Mesenteric fat pad (tissue), 1 donor: ENCODE measurements at regions not wholly inside any gene's neighbourhood (a gene's known extent, or its start where the extent isn't known, plus 50 kb on each side); places are given as distances from the start of the nearest gene placed in this dataset.
"Not testable (repeated sequence)": the region's sequence is repeated elsewhere in the genome, so short reads cannot be mapped to it uniquely, and the experiment has no call there.

Experiments
- DNase-seq: peaks from one replicate; pipeline ENCODE4 v3.0.0-alpha.2; 2020; ENCODE audit warnings: low spot score
- donor health status: DM: yes; HTN: yes; CAD: no.

- DNase-seq: no peak
These were observed 216.8 kb downstream of the BAMBI start for GRCh38 chr10:28894146-28894545.

- DNase-seq: not testable (repeated sequence)
These were observed 218.3 kb downstream of the BAMBI start for GRCh38 chr10:28895671-28896070.

GRCh38 chr10:28896791-28897409 lies 219.6 kb downstream of the BAMBI start:
- DNase-seq: not testable (repeated sequence)

GRCh38 chr10:28897617-28898464 lies 220.5 kb downstream of the BAMBI start:
- no peak for DNase-seq

GRCh38 chr10:28902215-28902614 lies 224.9 kb downstream of the BAMBI start:
- DNase-seq: no peak

GRCh38 chr10:28903063-28903462 lies 225.7 kb downstream of the BAMBI start:
- no peak for DNase-seq

DNA sequence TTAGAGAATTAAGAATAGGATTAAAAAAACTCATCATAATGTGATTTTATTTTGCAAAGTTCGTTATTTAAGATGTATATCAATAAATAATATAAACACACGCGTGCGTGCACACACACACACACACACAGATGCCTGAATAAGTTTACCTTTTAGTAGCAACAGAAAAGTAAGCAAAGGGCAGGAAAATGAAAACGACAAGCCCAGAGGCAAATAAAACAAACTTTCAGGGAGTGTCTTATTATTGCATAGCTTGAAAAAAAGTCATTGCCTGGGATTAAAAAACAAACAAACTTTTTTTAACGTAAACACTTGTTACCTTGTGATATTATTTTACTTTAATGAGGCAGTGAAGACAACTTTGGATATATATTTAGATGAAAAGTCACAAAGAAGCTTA lies 226.4 kb downstream of the BAMBI start:
- DNase-seq: no peak

DNA sequence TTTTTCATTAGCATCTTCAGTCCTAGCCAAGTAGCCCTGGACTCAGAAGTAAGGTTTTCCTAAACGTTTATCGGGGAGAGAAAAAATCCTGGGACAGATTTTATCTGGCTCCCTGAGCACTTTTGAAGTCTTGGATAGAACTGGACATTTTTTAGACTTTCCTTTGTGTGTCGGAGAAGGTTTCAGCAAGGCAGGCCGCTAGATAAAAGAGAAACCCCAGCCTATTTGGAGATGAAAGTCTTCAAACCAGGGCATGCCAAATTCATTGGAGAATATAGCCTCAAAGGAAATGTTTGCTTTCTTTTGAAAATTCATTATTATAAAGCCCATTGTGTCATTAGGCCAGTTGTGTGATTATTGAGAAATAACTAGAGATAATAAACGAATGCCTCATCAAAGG lies 228.1 kb downstream of the BAMBI start:
- DNase-seq: no peak

DNA sequence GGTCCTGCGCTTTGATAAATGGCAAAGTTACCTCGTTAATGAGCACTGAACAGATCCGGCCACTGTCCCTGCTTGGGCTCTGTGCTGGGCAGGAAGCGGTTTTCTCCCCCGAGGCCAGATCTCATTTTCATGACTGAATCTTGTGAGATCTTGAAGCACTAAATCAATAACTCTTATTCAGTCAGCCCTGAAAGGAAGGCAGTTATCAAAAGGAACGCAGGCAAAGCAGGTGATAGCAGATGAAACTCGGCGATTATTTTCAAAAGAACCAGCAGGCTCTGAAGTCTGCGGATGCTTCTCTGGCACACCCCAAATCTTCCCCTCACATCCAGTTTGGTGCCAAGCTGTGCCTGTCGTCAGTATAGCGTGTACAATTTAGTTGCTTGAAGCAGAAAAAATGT lies 228.7 kb downstream of the BAMBI start:
- no peak for DNase-seq

- no peak for DNase-seq
These were observed 229.1 kb downstream of the BAMBI start for GRCh38 chr10:28906415-28906814.

- DNase-seq: no peak
These were observed 229.6 kb downstream of the BAMBI start for GRCh38 chr10:28906934-28907333.

- no peak for DNase-seq
These were observed 232.6 kb downstream of the BAMBI start for GRCh38 chr10:28909875-28910274.

GRCh38 chr10:28910956-28911355 lies 233.6 kb downstream of the BAMBI start:
- DNase-seq: no peak

DNA sequence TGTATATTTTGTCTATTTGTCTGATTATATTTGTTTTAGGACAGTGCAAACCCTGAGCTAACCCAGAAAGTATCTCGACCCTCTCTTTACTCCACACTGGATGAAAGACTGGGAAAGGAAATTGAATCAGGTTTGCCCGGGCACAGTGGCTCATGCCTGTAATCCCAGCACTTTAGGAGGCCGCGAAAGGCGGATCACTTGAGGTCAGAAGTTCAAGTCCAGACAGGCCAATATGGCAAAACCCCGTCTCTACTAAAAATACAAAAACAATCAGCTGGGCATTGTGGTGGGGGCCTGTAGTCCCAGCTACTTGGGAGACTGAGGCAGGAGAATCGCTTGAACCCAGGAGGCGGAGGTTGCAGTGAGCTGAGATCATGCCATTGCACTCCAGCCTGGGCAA lies 234.2 kb downstream of the BAMBI start:
- not testable (repeated sequence) for DNase-seq

GRCh38 chr10:28912017-28912783 lies 234.9 kb downstream of the BAMBI start:
- no peak for DNase-seq

DNA sequence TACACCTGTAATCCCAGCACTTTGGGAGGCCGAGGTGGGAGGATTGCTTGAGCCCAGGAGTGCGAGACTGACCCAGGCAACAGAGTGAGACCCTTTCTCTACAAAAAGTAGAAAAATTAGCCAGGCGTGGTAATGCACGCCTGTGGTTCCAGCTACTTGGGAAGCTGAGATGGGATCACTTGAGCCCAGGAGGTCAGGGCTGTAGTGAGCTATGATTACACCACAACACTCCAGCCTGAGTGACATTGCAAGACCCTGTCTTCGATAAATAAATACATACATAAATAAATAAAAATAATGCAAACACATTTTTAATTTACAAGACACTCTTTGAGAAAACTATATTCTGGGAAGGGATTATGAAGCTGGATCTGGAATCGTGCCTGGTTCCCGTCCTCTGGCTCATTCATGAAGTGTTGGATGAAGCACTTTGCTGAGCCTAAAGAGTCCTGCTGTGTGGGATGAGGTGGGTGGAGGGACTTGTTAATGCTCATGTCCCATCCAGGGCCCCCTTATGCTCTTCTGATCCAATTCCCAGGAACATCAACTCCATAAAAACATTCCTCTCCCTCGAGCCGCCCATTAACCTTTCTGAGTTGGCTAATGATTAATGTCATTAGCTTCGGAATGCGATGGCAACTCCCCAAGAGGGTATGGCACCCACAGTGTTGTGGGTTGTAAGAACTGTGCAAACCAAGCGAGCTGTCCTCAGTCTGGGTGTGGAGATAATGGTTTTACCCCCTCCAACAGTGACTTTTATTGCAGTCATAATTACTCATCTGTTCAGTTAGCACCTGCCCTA lies 236.3 kb downstream of the BAMBI start:
- DNase-seq: no peak

DNA sequence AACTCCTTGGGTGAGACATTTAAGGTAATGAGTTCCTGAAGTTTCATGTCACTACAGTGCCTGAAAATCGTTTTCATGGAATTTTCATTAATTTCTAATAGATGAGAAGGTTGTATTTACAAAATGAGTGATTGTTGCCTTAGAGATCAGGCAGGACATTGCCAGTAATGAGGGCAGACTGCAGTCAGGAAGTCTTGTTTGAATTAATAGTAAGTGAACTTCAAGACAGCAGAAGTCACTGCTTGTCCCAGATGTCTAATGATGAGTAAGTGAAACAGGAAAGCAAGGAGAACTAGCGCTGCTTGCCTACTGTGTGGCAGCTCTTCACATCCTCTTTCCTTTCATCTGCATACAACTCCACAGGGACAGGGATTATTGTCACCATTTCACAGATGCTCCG lies 237.4 kb downstream of the BAMBI start:
- DNase-seq: no peak

GRCh38 chr10:28915989-28916588 lies 238.8 kb downstream of the BAMBI start:
- no peak for DNase-seq

DNA sequence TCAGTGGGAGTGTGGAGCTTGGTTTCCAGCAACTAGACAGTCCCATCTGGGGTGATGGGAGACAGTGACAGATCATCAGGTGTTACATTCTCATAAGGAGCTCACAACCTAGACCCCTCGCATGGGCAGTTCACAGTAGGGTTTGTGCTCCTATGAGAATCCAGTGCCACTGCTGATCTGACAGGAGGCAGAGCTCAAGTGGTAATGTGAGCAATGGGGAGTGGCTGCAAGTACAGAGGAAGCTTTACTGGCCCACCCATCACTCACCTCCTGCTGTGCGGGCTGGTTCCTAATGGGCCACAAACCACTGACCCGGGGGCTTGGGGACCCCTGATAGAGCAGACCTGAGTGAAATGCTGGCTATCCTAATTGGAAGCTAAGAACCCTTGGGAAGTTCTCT lies 242.8 kb downstream of the BAMBI start:
- no peak for DNase-seq

DNA sequence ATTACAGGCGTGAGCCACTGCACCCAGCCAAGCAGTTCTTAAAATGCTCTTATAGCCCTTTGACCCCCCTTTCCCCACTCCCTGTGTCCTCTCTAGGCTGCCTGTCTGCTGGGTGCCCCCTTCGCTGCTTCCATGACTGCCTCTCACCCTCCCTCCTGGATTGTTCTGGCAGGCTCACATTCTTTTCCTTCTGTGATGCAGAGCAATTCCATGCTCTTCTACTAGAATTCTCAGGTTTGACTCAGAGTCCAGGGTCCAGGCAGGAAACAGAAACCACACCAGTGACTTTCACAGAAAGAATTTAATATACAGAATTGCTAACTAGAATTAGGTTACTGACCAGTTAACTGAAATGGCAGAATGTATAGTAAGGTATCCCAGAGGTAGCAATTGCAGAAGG lies 244.8 kb downstream of the BAMBI start:
- no peak for DNase-seq

- DNase-seq: no peak
These were observed 245.5 kb downstream of the BAMBI start for GRCh38 chr10:28922861-28923260.
